Fibroblast of mammary gland (primary cell): ENCODE measurements at regions not wholly inside any gene's neighbourhood (a gene's known extent, or its start where the extent isn't known, plus 50 kb on each side); places are given as distances from the start of the nearest gene placed in this dataset.

ENCODE experiments used
- DNase-seq: peaks from one replicate; pipeline ENCODE4 v3.0.0-alpha.2; 2010; ENCODE audit warnings: low read depth
- H3K4me3 ChIP-seq: 2 replicates; pipeline ENCODE4 v1.5.1; 2011; ENCODE audit warnings: low read depth, mild to moderate bottlenecking, low read length, moderate library complexity; ENCODE audit not compliant: control insufficient read depth
- TF ChIP-seq, protein P1 (sequence below): conservative IDR thresholded peaks from 2 replicates; pipeline ENCODE4 v1.5.1; 2011; ENCODE audit warnings: low read depth, low read length, inconsistent platforms; ENCODE audit not compliant: control insufficient read depth, insufficient read depth

DNA sequence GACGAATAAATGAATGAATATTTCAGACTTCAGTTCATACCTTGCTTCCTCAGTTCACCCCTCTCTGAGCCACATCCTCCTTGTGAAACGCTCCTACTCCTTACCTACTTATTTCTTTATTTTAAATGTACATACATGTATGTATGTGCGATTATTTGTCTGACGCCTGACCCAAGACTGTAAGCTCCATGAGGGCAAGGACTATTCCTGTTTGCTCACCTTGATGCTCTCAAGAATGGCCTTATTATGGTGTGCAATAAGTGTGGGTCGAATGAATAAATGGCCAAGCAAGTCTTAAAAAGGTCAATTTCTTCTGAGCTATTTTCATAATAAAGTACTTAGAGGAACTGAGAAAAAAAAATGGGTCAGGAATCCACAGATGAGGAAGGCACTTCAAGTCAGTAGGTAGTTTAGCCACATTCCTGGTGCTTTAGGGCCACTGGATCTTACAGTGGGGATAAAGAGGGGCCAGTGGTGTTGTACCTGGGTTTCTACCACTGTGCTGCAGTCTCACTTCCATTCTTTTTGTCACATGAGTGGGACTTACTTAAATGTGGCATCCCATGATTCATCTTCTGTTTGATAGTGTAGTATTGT, 74.7 kb downstream of the SDC1 start:
- DNase-seq, result no peak
- TF ChIP-seq, protein P1, sequence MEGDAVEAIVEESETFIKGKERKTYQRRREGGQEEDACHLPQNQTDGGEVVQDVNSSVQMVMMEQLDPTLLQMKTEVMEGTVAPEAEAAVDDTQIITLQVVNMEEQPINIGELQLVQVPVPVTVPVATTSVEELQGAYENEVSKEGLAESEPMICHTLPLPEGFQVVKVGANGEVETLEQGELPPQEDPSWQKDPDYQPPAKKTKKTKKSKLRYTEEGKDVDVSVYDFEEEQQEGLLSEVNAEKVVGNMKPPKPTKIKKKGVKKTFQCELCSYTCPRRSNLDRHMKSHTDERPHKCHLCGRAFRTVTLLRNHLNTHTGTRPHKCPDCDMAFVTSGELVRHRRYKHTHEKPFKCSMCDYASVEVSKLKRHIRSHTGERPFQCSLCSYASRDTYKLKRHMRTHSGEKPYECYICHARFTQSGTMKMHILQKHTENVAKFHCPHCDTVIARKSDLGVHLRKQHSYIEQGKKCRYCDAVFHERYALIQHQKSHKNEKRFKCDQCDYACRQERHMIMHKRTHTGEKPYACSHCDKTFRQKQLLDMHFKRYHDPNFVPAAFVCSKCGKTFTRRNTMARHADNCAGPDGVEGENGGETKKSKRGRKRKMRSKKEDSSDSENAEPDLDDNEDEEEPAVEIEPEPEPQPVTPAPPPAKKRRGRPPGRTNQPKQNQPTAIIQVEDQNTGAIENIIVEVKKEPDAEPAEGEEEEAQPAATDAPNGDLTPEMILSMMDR, result no peak
- no peak overlapping the region for H3K4me3 ChIP-seq

DNA sequence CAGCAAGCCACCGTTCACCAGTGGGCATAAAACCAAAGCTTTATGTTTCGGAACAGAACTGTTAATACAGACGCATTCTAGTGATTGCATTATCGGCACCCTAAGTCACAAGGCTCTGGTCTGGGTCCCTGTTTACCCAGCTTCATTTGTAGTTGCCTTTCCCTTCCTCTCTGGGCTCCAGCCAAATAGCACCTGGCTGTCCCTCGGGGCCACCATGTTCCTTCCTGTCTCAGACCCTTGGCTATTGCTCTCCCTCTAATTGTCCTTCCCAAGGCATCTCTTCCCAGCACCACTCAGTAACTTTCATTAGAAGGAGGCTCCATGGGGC, 75.3 kb downstream of the SDC1 start:
- no peak for DNase-seq
- H3K4me3 ChIP-seq, result no peak overlapping the region
- TF ChIP-seq, protein P1, result no peak

DNA sequence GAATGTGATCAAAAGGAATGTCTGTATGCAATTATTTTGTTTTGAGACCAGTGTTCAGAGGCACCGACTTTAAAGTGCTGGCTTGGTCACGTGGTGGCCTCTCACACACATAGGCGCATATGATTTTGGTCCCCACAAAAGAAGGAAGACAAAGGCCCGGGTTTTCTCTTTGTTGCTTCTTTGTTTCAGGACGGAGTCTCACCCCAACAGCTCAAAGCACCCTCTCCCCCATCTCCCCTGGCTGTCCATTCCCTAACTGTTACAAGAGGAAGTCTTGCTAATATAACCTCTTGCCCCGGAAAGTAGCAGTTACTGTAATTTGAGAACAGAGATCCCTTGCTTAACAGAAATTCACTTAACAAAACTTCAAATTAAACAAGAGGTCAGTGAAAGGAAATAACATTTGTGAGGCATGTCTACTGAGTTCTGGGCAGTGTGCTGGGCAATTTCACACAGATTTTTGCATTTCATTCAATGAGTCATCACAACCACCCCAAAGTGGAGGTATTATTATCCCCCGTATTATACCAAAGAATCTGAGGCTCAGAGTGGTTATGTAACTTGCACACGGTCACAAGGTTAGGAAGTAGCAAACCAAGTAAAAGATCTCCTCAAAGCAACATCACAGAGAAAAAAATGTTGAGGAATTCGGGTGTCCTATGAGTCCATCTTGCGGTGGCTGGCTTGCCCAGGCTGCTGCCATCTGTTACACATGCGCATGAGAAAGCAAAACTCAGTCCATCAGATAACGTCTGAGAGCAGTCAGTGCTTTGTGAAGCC, 75.8 kb downstream of the SDC1 start:
- no peak overlapping the region for H3K4me3 ChIP-seq
- DNase-seq, result peak; percentile 79
- TF ChIP-seq, protein P1, result no peak

DNA sequence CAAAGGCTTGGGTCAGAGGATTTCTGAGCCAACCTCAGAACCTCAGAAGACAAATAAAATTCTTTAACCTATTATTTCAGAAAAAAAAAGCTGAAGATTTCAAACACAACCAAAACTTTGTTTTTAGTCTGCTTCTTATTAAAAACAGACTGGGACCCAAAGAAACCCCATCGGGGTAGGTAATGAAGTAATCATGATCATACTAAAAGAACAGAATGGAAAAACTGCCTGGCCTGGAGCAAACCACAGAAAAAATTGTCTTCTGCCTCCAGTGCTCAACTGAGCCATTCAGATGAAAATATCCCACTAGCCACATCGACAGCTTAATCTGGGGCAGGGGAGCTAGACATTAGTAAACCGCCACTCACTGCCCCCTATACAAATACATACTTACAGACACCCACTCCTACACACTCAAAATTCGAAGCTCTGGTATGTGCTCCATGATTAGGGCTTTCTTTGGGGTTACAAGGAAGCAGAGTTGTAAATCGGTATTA, 76.5 kb downstream of the SDC1 start:
- TF ChIP-seq, protein P1, result no peak
- DNase-seq, result no peak
- H3K4me3 ChIP-seq, result no peak overlapping the region

- H3K4me3 ChIP-seq, result no peak overlapping the region
- TF ChIP-seq, protein P1, result no peak
- DNase-seq, result no peak
These were observed 77.6 kb downstream of the SDC1 start for GRCh38 chr2:20147351-20147750.

DNA sequence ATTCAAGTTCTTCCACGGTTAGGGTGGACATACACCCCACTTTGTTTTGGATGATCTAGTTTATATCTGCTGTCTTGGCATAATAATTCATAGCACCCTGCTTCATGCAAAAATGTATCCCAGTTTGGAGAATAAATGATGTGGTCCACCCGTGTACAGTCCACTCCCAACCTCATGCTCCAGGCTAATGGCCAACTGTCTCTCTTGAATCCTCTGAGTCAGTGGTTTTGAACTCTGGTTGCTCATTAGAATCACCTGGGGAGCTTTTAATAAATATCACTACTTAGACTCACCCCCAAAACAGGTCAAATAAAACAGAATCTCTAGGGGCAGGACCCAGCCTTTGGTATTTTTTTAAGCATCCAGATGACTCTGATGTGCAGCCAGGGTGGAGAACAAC, 78.5 kb downstream of the SDC1 start:
- TF ChIP-seq, protein P1, result no peak
- no peak for DNase-seq
- no peak overlapping the region for H3K4me3 ChIP-seq
